NB4 (cell line): ENCODE measurements at regions not wholly inside any gene's neighbourhood (a gene's known extent, or its start where the extent isn't known, plus 50 kb on each side); places are given as distances from the start of the nearest gene placed in this dataset.

Experiments
- MYC ChIP-seq: IDR thresholded peaks from 2 replicates; pipeline ENCODE4 v1.6.1; 2011; ENCODE audit warnings: low read depth, low read length
- POLR2A ChIP-seq: IDR thresholded peaks from 2 replicates; pipeline ENCODE4 v1.6.1; 2011; ENCODE audit warnings: mild to moderate bottlenecking; ENCODE audit not compliant: insufficient read length; ENCODE audit errors: extremely low read depth
- TF ChIP-seq, protein P1 (sequence below): IDR thresholded peaks from one replicate; pipeline ENCODE4 v1.5.1; 2012; ENCODE audit warnings: low read depth, low read length
- TF ChIP-seq, protein P2 (sequence below): IDR thresholded peaks from 2 replicates; pipeline ENCODE4 v1.6.1; 2011; ENCODE audit warnings: low read depth, low read length

DNA sequence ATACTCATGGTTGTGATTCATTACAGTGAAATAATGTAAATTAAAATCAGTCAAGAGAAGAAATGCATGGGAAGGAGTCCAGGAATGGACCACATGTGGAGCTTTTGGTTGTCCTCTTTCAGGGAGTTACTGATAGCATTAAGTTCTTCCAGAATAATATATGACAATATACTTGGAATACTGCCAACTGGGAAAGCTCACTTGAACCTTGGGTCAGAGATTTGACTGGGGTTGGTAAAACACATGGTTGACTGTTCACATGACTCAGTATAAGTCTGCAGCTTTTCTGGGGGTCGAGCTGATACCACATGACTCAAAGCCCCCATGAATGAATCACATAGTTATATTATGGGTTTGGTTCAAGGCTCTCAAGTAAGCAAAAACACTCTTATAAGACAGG is 1109.0 kb upstream of the CHAC2 start:
- TF ChIP-seq POLR2A (no peak), MYC (no peak)
- TF ChIP-seq, protein P1, sequence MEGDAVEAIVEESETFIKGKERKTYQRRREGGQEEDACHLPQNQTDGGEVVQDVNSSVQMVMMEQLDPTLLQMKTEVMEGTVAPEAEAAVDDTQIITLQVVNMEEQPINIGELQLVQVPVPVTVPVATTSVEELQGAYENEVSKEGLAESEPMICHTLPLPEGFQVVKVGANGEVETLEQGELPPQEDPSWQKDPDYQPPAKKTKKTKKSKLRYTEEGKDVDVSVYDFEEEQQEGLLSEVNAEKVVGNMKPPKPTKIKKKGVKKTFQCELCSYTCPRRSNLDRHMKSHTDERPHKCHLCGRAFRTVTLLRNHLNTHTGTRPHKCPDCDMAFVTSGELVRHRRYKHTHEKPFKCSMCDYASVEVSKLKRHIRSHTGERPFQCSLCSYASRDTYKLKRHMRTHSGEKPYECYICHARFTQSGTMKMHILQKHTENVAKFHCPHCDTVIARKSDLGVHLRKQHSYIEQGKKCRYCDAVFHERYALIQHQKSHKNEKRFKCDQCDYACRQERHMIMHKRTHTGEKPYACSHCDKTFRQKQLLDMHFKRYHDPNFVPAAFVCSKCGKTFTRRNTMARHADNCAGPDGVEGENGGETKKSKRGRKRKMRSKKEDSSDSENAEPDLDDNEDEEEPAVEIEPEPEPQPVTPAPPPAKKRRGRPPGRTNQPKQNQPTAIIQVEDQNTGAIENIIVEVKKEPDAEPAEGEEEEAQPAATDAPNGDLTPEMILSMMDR = no peak
- TF ChIP-seq, protein P2, sequence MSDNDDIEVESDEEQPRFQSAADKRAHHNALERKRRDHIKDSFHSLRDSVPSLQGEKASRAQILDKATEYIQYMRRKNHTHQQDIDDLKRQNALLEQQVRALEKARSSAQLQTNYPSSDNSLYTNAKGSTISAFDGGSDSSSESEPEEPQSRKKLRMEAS = no peak
